CD4-positive, alpha-beta T cell treated with Interleukin-6 at 100 ng/mL for 8 hours (primary cell): ENCODE measurements at regions not wholly inside any gene's neighbourhood (a gene's known extent, or its start where the extent isn't known, plus 50 kb on each side); places are given as distances from the start of the nearest gene placed in this dataset.
"Not testable (repeated sequence)": the region's sequence is repeated elsewhere in the genome, so short reads cannot be mapped to it uniquely, and the experiment has no call there.

Source experiments
- DNase-seq: peaks from one replicate; pipeline ENCODE4 v3.0.0-alpha.2; 2020; ENCODE audit warnings: mixed read lengths, low spot score

DNA sequence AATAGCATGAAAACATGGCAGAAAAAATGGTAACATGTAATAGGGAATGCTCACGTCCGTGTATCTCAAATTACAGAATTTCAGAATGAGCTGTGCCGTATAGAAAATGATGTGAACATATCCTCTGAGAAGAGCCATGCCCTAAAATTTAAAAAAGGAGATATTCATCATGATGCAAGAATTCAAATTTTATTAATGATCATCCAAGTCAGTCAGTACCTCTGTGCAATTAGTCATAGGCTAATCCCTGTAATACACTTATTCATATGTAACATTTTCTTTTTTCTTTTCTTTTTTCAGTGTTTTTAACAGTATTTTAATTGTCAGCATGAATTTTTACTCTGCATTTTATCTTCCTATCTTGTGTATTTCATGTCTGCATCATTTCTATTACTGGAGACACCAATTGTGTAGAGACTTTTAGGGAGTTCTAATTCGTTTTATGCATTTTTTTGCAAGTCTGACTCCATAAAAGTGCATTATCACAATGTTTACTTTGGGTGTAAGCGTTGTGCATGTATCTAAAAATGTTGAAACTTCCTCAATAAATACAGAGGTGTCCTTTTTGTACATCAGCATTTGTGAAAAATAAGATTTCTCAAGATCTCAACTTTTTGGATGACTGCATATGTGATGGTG, 1103.7 kb upstream of the CELF2 start:
- DNase-seq: no peak

DNA sequence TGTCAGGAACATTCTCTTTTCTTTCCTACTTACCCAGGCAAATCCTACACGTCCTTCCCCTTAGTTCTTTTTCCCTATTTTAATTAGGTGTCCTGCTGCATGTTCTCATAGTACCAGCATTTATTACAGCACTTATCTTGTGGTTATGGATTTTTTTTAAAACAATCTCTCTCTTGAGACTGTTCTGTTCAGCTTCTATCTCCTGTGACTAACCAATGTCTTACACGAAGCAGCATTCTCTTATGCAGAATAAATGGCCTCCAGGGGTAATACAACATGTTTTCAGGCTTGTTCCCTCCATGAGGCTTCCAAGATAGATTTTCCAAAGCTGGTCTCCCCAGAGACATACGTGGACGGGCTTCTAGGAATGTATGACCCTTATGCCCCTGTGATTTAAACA, 1096.1 kb upstream of the CELF2 start:
- no peak for DNase-seq

DNA sequence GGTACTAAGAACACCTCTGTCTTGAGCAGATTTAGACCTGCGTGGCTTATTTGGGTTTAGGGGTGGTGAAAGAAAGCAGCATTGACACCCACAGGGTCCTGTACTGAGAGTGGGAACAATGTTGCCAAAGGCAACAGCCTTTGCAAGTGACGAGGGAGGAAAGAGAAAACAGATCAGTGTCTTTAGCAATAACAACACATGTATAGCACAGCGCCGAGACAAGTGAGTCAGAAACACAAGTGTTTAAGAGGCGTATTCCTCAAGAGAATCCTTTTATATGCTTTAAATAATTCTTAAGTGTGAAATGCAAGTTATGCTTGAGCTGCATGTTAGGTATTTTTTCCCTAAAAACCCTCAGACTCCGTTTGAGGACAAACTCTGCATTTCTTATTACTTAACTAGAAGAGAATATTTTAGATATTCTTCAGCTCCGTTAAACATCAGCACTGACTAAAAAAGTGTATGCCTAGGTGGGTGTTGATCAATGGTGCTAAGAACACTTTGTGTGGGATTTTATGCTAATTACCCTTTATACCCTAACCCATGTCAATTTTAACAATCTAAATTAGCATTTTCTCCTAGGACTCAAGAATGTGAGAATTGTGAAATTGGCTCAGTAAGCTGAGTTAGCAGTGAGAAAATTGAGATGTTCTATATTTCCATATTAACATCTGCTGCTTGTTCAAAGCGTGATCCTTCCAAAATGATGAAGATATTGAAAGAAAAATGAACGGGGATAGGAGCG, 1095.4 kb upstream of the CELF2 start:
- no peak for DNase-seq

DNA sequence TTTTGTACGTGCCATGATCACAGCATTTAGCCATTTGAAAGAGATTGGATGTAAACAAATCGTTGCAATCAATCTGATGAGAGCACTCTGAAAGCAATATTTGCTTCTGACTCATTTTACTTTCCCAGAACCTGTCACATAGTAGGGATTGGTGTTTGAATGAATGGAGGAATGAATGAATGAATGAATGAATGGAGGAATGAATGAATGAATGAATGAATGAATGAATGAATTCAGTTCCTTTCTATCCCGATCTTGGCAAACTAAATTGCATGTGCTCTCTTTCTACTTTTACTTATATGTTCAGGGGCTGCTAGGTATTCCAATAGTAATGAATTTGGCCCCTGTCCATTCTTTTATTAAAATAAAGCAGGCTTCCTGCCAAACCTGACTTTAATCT, 1091.7 kb upstream of the CELF2 start:
- DNase-seq: no peak

DNA sequence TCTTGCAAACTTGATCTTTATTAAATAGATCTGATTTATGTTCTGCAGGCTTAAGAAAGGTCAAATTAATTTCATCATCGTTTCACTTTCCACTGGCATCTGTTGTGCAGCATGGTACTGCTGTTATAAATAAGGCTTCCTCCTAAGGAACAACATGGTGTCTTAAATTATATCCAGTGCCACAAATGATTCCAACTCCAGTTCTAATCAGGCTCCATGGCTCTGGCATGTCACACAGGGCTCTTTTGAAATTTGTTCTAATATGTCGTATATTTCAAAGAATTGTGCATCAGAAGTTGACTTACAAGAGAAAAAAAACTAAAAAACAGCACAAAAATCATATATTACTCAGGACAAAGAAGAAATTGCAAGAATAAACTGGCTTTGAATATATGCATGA, 1090.8 kb upstream of the CELF2 start:
- DNase-seq: no peak

DNA sequence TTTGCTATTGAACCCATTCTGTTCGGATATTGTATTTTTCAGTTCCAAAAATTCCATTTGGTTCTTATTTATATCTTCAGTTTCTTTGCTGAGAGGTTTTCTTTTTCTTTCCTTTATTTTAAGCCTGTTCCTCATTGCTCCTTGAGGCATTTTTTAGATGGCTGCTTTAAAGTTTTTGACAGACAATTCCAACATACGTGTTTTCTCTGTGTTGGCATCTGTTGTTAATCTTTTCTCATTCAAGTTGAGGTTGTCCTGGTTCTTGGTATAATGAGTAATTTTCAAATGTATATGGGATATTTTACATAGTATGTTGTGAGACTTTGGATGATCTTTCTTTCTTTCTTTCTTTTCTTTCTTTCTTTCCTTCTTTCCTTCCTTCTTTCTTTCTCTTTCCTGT, 1078.0 kb upstream of the CELF2 start:
- DNase-seq: no peak

DNA sequence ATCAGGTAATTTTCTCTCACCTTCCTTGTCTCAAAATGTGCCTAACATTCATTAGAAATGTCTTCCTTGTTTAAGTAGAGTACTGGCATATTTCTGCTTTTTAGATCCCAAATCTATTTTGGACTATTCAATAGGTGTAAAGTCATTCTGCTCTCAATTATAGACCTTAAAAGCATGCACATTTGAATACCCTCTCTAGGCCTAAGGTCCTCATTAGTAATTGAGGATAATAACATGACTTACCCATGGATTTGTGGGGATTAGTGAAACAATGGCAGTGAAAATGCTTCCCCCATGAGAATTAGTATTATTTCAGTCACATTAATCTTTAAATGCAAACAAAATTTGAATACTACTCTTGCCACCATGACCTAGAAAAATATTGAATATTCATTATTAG, 1073.0 kb upstream of the CELF2 start:
- no peak for DNase-seq

DNA sequence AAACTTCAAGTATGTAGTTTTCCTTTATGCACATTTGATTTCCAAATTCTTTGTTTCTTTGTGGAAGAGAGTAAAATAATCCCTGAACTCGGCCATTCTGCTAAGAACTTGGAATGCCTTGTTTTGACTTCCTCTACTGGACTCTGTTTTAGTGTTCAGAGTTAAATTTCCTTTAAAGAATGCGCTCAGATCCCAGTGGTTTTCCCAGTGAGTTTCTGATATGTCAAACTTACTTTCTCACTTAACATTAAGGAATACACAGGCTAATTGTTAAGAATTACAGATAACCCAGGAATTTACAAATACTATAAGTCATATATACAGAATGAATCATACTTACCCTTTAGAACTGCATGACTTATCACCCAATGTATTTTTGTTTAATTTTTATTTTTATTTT, 1067.6 kb upstream of the CELF2 start:
- no peak for DNase-seq

DNA sequence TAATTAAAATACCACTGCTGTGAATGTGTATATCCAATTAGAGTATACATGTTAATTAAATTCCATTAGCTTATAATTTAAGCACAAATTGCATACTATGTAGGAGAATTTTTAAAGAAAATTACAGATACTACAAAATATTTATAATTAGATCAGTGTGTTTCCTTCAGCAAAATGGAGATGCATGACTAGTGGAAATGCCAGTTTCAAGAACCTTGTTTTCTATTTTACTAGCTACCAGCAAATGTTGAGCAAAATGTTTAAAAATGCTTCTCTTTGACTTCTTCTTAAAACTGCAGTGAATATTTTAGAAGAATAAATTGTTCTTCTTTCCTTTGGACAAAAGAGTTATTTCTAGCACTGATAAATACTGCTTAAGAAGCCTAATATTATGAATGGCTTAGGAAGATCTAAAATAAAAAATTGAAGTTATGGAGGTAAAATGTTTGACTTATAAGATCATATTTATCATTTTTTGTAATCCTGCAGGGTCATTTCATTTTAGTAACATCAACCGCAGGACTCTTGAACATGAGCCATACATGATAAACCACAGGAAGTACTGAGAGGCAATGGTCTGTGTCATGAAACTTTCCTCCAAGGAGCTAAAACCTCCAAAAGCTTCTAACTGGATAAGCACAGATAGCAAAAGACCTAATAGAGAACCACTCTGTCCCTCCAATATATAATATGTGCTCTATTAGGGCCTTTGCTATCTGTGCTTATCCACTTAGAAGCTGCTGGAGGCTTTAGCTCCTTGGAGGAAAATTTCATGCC, 1066.0 kb upstream of the CELF2 start:
- no peak for DNase-seq

DNA sequence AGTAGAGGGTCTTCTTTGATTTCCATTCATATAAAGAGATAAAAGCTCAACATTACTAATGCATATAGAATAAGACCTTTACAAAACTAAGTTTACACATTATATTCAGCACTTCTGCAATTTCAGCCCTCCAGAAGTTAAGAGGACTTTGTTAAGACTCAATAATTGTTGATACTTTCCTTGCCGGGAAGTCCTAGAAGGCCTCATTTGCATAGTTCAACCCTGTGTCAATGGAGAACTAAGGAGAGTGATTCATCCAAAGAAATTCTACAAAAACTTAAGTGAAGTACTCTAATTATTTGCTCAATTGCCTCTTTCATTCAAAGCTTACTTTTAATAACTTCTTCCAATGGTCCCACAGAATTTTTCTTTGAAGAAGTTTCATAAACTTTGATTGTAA, 1060.3 kb upstream of the CELF2 start:
- DNase-seq: no peak

DNA sequence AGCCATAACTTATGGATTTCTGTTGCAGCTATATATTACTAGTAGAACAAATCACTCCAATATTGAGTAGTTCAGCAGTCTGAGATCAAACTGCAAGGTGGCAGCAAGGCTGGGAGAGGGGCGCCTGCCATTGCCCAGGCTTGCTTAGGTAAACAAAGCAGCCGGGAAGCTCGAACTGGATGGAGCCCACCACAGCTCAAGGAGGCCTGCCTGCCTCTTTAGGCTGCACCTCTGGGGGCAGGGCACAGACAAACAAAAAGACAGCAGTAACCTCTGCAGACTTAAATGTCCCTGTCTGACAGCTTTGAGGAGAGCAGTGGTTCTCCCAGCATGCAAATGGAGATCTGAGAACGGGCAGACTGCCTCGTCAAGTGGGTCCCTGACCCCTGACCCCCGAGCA, 1059.8 kb upstream of the CELF2 start:
- not testable (repeated sequence) for DNase-seq

DNA sequence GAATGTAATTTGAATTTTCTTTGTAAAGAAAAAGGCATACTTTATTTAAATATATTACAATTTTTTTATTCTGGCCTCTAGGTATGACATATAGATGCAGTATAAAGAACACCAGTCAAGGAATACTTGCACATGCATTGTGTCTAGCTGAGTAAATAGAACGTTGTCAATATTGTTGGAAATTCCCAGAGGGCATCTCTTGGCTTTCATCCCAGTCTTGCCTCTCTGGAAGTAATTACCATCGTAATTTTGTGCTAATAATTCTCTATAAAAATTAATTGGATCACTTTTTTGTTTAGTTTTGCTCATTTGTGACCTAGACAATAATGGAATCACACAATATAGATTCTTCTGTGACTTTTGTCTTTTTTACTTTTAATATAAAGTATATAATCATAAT, 1052.3 kb upstream of the CELF2 start:
- DNase-seq: no peak

DNA sequence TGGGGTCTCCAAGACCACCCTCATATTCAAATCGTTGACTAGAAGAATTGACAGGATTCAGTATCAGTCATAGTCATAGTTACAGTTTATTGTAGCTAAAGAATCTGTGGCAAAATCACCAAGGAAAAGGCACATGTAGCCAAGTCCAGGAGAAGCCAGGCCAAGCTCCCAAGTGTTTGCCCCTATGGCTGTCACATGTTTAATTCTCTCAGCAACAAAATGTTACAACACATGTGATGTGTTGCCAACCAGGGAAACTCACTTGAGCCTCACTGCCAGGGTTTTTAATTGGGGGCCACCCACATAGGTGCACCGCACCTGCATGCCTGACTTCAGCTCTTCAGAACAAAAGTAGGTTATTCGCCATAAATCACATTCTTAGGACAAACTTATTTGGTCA, 1030.9 kb upstream of the CELF2 start:
- no peak for DNase-seq

DNA sequence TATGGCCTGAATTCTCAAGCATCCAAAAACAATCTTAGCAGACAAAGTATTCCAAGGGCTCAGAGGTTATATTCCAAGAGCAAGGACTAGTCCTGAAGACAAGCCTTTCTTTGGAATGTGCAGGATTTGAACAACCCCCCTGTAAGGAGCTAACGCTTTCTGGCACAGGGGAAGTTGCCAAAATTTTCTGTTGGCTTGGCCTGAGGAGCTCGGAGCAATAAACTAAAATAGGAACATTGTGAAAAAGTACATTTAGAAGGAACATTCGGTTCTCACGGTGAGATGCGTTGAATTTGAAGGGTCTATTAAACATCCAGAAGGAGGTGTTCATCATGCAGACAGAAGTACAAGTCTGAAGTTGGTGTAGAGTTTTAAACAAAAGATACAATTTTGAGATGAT, 1030.5 kb upstream of the CELF2 start:
- DNase-seq: no peak

DNA sequence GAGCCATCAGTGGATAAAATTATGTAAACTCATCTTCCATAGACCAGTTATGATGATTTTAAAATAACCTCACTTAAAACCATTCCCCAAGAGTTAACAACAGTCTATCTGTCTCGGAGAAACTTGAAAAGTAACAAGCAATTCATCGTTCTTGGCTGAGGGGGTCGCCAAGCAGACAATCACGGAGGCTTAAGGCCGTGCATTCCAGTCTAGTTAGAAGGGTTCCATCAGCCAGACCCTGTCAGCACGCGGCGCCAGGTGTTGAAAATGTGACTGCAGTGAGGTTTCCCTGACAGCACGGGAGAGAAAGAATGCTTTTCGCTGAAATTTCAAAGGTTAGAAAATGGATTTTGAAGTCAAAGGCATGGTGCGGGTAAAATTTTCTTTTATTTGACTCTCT, 1025.0 kb upstream of the CELF2 start:
- DNase-seq: no peak

DNA sequence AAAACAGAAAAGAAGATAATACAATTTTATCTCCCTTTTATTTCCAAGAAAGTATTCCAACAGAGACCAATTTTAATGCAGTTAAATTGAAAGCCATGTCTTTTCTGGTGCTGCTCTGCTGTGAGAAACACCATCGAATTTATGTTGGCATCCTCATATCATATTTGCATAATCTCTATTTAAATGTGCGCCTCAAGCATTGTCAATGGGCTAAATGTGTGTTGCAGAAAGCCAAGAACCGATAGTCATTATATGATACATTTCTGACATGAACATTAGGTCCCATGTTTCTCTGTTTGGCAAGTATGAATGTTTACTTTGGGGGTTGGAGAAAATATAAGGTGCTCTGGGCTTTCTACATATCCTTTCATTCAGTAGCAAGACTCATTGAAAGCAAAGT, 1023.5 kb upstream of the CELF2 start:
- no peak for DNase-seq

DNA sequence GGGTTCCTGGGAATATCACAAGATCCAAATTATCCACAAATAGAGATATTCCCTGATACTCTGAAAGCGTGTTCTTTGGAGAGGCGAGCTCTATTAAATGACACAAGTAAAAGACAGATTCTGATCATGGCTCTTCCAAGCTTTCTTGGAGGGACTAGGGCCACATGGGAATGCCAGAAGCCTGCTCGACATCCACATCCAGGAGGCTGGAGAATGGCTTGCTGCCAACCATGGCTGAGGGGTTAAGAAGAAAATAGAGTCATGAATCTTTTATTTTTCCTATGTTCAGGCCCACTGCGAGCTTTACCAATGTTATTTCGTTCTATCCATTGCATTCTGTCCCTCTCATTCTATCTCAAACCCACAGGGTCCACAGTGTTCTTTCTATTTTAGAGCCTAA, 1018.0 kb upstream of the CELF2 start:
- no peak for DNase-seq

DNA sequence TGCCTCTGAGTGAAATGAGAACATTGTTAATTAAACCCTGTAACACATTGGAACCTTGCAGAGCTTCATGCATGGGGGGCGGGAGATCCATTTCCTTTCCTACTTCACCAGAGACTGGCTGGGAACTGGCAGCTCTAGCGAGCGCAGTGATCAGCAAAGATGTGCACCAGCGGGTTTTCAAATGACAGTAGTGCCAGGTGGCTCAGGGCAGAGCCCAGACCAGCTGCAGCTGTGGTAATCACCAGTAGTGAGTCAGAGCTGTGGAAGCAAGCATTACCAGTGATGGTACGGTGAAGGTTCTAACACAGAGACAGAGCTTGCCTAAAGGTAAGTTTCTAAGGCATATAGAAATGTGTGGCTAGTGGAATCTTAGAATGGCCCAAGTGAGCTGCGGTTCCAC, 1009.7 kb upstream of the CELF2 start:
- DNase-seq: no peak

DNA sequence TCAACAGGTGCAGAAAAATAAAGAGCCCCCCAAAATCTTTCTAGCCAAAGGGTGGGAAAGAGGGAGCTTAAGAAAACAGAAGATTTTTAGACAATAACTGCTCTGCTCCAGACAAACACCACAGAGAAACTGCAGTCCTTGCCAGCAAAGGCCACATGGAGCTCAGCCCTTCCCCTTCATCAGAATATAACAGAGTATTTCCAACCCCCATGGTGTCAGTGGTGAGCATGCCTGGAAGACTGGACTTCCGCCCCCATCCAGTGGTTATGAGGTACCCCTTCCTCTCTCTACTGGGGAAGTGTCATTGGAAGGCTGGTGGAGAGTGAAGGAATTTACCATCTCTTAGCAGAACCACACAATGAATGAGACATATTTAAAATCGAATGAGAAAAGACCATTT, 1007.3 kb upstream of the CELF2 start:
- no peak for DNase-seq

DNA sequence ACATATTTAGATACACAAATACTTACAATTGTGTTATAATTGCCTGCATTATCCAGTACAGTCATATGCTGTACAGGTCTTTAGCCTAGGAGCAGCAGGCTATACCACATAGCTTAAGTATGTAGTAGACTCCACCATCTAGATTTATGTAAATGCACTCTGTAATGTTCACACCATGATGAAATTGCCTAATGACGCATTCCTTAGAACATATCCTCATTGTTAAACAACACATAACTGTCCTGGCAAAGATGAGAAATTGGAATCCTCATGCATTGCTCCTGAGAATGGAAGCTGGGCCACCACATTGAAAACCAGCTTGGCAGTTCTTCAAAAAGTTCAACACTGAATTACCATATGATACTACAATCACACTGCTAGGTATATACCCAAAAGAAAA, 1002.8 kb upstream of the CELF2 start:
- DNase-seq: no peak

DNA sequence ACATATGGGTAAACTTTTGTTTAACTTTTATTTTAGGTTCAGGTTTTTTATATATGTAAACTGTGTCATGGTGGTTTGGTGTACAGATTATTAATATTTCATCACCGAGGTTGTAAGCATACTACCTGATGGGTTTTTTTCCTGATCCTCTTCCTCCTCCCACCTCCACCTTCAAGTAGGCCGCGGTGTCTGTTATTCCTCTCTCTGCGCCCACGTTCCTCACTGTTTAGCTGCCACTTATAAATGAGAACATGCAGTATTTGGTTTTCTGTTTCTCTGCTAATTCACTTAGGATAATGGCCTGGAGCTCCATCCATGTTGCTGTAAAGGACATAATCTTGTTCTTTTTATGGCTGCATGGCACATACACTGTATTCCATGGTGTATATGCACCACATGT, 1000.0 kb upstream of the CELF2 start:
- DNase-seq: no peak

DNA sequence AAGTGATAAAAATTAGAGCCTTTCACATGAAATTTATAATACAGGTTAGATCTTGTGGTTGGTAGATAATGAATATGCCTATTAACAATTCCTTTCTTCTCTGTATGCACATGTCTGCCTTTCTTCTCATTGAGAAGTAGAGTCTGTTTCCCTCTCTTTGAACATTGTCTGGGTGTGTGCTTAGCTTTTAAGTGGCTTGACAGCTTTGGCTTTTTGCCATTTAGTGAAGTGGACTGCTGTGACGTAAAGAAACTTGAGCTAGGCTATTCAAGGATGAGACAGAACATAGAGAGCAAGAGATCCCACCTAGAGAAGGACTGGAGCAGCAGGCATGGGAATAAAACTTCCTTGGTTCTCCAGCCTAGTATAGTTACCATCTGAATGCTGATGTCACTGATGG, 996.7 kb upstream of the CELF2 start:
- DNase-seq: no peak

DNA sequence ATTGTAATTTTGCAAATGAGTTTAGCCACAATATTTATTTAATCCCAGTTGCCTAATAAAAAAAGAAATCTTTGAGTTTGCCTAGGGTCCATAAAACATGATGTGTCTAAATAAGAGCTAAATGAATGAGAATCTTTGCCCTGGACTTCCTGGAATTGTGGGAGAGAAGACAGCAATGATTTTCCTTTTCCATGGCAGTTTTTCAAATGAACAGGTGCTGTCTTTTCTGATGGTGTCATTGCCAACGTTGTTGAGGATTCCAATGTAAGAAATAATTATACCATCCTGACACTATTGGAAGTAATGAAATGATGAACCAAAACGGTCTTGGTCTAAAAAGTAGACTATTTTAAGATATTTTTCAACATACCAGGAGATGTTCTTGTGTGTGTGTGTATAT, 984.7 kb upstream of the CELF2 start:
- no peak for DNase-seq
